ENCODE measurements at regions not wholly inside any gene's neighbourhood (a gene's known extent, or its start where the extent isn't known, plus 50 kb on each side); places are given as distances from the start of the nearest gene placed in this dataset.

GRCh38 chr11:114880442-114880841 is 202.1 kb downstream of the NXPE2 start:
- peak; percentile 70 for DNase-seq

GRCh38 chr11:114883472-114883871 is 205.1 kb downstream of the NXPE2 start:
- no peak for DNase-seq

GRCh38 chr11:114886644-114887265 is 208.4 kb downstream of the NXPE2 start:
- DNase-seq: no peak

GRCh38 chr11:114889594-114890011 is 211.3 kb downstream of the NXPE2 start:
- no peak for DNase-seq

GRCh38 chr11:114890038-114890437 is 211.7 kb downstream of the NXPE2 start:
- no peak for DNase-seq

GRCh38 chr11:114891911-114892310 is 213.6 kb downstream of the NXPE2 start:
- no peak for DNase-seq

- no peak for DNase-seq
Measured at GRCh38 chr11:114892381-114893197, 214.3 kb downstream of the NXPE2 start.

- no peak for DNase-seq
Measured at GRCh38 chr11:114893329-114893728, 215.0 kb downstream of the NXPE2 start.

- no peak for DNase-seq
Measured at GRCh38 chr11:114896594-114896993, 218.3 kb downstream of the NXPE2 start.

GRCh38 chr11:114909866-114910265 is 231.5 kb downstream of the NXPE2 start:
- DNase-seq: no peak

GRCh38 chr11:114912826-114913225 is 234.5 kb downstream of the NXPE2 start:
- no peak for DNase-seq

GRCh38 chr11:114914231-114915005 is 236.1 kb downstream of the NXPE2 start:
- DNase-seq: no peak

GRCh38 chr11:114915871-114916805 is 237.8 kb downstream of the NXPE2 start:
- DNase-seq: no peak

GRCh38 chr11:114918286-114918685 is 240.0 kb downstream of the NXPE2 start:
- no peak for DNase-seq

GRCh38 chr11:114921697-114922096 is 243.4 kb downstream of the NXPE2 start:
- no peak for DNase-seq

- DNase-seq: no peak
Measured at GRCh38 chr11:114924042-114924441, 245.7 kb downstream of the NXPE2 start.

- no peak for DNase-seq
Measured at GRCh38 chr11:114925591-114925990, 247.3 kb downstream of the NXPE2 start.

- no peak for DNase-seq
Measured at GRCh38 chr11:114928260-114928870, 250.0 kb downstream of the NXPE2 start.

GRCh38 chr11:114929351-114930000 is 251.1 kb downstream of the NXPE2 start:
- DNase-seq: no peak

- DNase-seq: no peak
Measured at GRCh38 chr11:114938799-114939198, 260.5 kb downstream of the NXPE2 start.

- no peak for DNase-seq
Measured at GRCh38 chr11:114942207-114942606, 263.9 kb downstream of the NXPE2 start.

All from NCI-H187 treated with DMSO at 0.1 percent for 48 hours (cell line).